Neutrophil (primary cell): ENCODE measurements at regions not wholly inside any gene's neighbourhood (a gene's known extent, or its start where the extent isn't known, plus 50 kb on each side); places are given as distances from the start of the nearest gene placed in this dataset.

Source experiments
- H3K27ac ChIP-seq: fragments of 200-600 bp; sonication (generic); 2 replicates; pipeline ENCODE4 v1.5.1; 2016; ENCODE audit warnings: mild to moderate bottlenecking, moderate library complexity
- H3K27me3 ChIP-seq: fragments of 200-600 bp; sonication (generic); 2 replicates; pipeline ENCODE4 v1.6.0; 2016; ENCODE audit warnings: mild to moderate bottlenecking
- H3K36me3 ChIP-seq: fragments of 200-600 bp; sonication (generic); 2 replicates; pipeline ENCODE4 v1.5.1; 2017
- H3K4me1 ChIP-seq, 2 experiments: fragments of 200-600 bp in 1 of 2; sonication (generic) in 1 of 2; 1 replicate in 1 of 2; 2 replicates in 1 of 2; pipeline versions ENCODE4 v1.5.1 to v1.6.1; 2013 to 2016; ENCODE audit warnings: low read depth in 1 of 2, low read length in 1 of 2, mild to moderate bottlenecking in 1 of 2, moderate library complexity in 1 of 2; ENCODE audit not compliant: control insufficient read depth in 1 of 2, insufficient read depth in 1 of 2
- H3K4me3 ChIP-seq, 2 experiments: fragments of 200-600 bp in 1 of 2; sonication (generic) in 1 of 2; 1 replicate in 1 of 2; 2 replicates in 1 of 2; pipeline ENCODE4 v1.5.1; 2013 to 2016; ENCODE audit warnings: low read depth in 1 of 2, low read length in 1 of 2, mild to moderate bottlenecking in 1 of 2, moderate library complexity in 1 of 2
- H3K9me3 ChIP-seq: fragments of 200-600 bp; sonication (generic); 2 replicates; pipeline ENCODE4 v1.5.1; 2016
- CTCF ChIP-seq: fragments of 200-600 bp; sonication (generic); IDR thresholded peaks from 2 replicates; pipeline ENCODE4 v1.5.1; 2016; ENCODE audit warnings: antibody characterized with exemption

GRCh38 chr6:28751963-28752350 lies 171.8 kb downstream of the TRIM27 start:
- TF ChIP-seq CTCF, result no peak
- Histone ChIP-seq H3K4me3 (no peak overlapping the region), H3K27ac (no peak overlapping the region), H3K36me3 (no peaks in the 10 kb centered on the region), H3K27me3 (peaks cover 19% of the 10 kb centered on the region), H3K4me1 (no peaks in the 10 kb centered on the region), H3K9me3 (no peaks in the 10 kb centered on the region)

- Histone ChIP-seq H3K27ac (no peak overlapping the region), H3K27me3 (peaks cover 44% of the 10 kb centered on the region), H3K4me1 (no peaks in the 10 kb centered on the region), H3K4me3 (no peak overlapping the region), H3K9me3 (no peaks in the 10 kb centered on the region), H3K36me3 (no peaks in the 10 kb centered on the region)
- no peak for TF ChIP-seq CTCF
These were observed 166.2 kb downstream of the TRIM27 start for GRCh38 chr6:28757429-28758045.

- no peaks in the 10 kb centered on the region for H3K36me3 ChIP-seq
- H3K27me3 ChIP-seq, result peaks cover 49% of the 10 kb centered on the region
- H3K4me1 ChIP-seq, result no peaks in the 10 kb centered on the region
- TF ChIP-seq CTCF, result no peak
- no peak overlapping the region for H3K27ac ChIP-seq
- H3K4me3 ChIP-seq, result no peak overlapping the region
- no peaks in the 10 kb centered on the region for H3K9me3 ChIP-seq
These were observed 165.6 kb downstream of the TRIM27 start for GRCh38 chr6:28758046-28758817.

GRCh38 chr6:28758818-28759235 lies 165.0 kb downstream of the TRIM27 start:
- no peak overlapping the region for H3K27ac ChIP-seq
- TF ChIP-seq CTCF, result no peak
- no peaks in the 10 kb centered on the region for H3K4me1 ChIP-seq
- H3K9me3 ChIP-seq, result no peaks in the 10 kb centered on the region
- H3K36me3 ChIP-seq, result no peaks in the 10 kb centered on the region
- H3K27me3 ChIP-seq, result peaks cover 55% of the 10 kb centered on the region
- no peak overlapping the region for H3K4me3 ChIP-seq

GRCh38 chr6:28764014-28764723 lies 159.6 kb downstream of the TRIM27 start:
- Histone ChIP-seq H3K36me3 (no peaks in the 10 kb centered on the region), H3K27me3 (peaks cover 88% of the 10 kb centered on the region), H3K4me3 (no peak overlapping the region), H3K27ac (no peak overlapping the region), H3K4me1 (no peaks in the 10 kb centered on the region), H3K9me3 (no peaks in the 10 kb centered on the region)
- no peak for TF ChIP-seq CTCF
